ENCODE measurements at regions not wholly inside any gene's neighbourhood (a gene's known extent, or its start where the extent isn't known, plus 50 kb on each side); places are given as distances from the start of the nearest gene placed in this dataset.
A peak's percentile ranks its signal among the peaks of the same experiment; 100 is the strongest.

- intact Hi-C loops (cut with DNase I) = no loop called here
- H3K27me3 ChIP-seq (ENCODE audit: control insufficient read depth, insufficient read depth, low read length) = no peaks in the 10 kb centered on the region
- FAIRE-seq = no peak
- H3K4me1 ChIP-seq (ENCODE audit: control insufficient read depth in 2 of 3, insufficient read depth in 2 of 3, low read depth in 1 of 3, low read length in 3 of 3) = no peaks in the 10 kb centered on the region
- no peak overlapping the region for H3K9ac ChIP-seq (ENCODE audit: low read length in 3 of 3)
- H3K4me3 ChIP-seq (ENCODE audit: low read length in 3 of 3) = no peak overlapping the region
- no peak for DNase-seq
- H3K9me3 ChIP-seq (ENCODE audit: control insufficient read depth in 2 of 3, insufficient read depth in 1 of 3, low read length in 3 of 3) = no peaks in the 10 kb centered on the region
- no peak for TF ChIP-seq CTCF (IDR thresholded peaks at IDR 0.05; ENCODE audit: borderline replicate concordance, extremely low read depth, insufficient read depth)
- H3K36me3 ChIP-seq (ENCODE audit: control insufficient read depth in 2 of 3, insufficient read depth in 3 of 3, low read length in 3 of 3) = no peaks in the 10 kb centered on the region
- no peak overlapping the region for H3K27ac ChIP-seq (ENCODE audit: low read depth in 2 of 2, low read length in 2 of 2)
Observed at GRCh38 chr2:221293949-221294742, 278.0 kb downstream of the EPHA4 start.

- no peaks in the 10 kb centered on the region for H3K27me3 ChIP-seq (ENCODE audit: control insufficient read depth, insufficient read depth, low read length)
- H3K4me1 ChIP-seq (ENCODE audit: control insufficient read depth in 2 of 3, insufficient read depth in 2 of 3, low read depth in 1 of 3, low read length in 3 of 3) = peaks cover 0 to 4% (median 0%) of the 10 kb centered on the region in 3 donors
- H3K36me3 ChIP-seq (ENCODE audit: control insufficient read depth in 2 of 3, insufficient read depth in 3 of 3, low read length in 3 of 3) = no peaks in the 10 kb centered on the region
- no peak for TF ChIP-seq CTCF (IDR thresholded peaks at IDR 0.05; ENCODE audit: borderline replicate concordance, extremely low read depth, insufficient read depth)
- no peak overlapping the region for H3K27ac ChIP-seq (ENCODE audit: low read depth in 2 of 2, low read length in 2 of 2)
- intact Hi-C loops (cut with DNase I) = no loop called here
- no peak for FAIRE-seq
- H3K9me3 ChIP-seq (ENCODE audit: control insufficient read depth in 2 of 3, insufficient read depth in 1 of 3, low read length in 3 of 3) = no peaks in the 10 kb centered on the region
- H3K9ac ChIP-seq (ENCODE audit: low read length in 3 of 3) = no peak overlapping the region
- DNase-seq = peak in 4 of 5 donors; percentile 38 to 69 (median 60)
- H3K4me3 ChIP-seq (ENCODE audit: low read length in 3 of 3) = no peak overlapping the region
Observed at GRCh38 chr2:221304916-221305315, 267.2 kb downstream of the EPHA4 start.

- Histone ChIP-seq H3K27ac (ENCODE audit: low read depth in 2 of 2, low read length in 2 of 2) (no peak overlapping the region), H3K4me3 (ENCODE audit: low read length in 3 of 3) (no peak overlapping the region), H3K36me3 (ENCODE audit: control insufficient read depth in 2 of 3, insufficient read depth in 3 of 3, low read length in 3 of 3) (no peaks in the 10 kb centered on the region), H3K9ac (ENCODE audit: low read length in 3 of 3) (no peak overlapping the region), H3K9me3 (ENCODE audit: control insufficient read depth in 2 of 3, insufficient read depth in 1 of 3, low read length in 3 of 3) (no peaks in the 10 kb centered on the region), H3K27me3 (ENCODE audit: control insufficient read depth, insufficient read depth, low read length) (no peaks in the 10 kb centered on the region), H3K4me1 (ENCODE audit: control insufficient read depth in 2 of 3, insufficient read depth in 2 of 3, low read depth in 1 of 3, low read length in 3 of 3) (no peaks in the 10 kb centered on the region)
- FAIRE-seq = no peak
- DNase-seq = no peak
- intact Hi-C loops (cut with DNase I) = no loop called here
- TF ChIP-seq CTCF (IDR thresholded peaks at IDR 0.05; ENCODE audit: borderline replicate concordance, extremely low read depth, insufficient read depth) = no peak
Observed at GRCh38 chr2:221308507-221309066, 263.5 kb downstream of the EPHA4 start.

Data from kidney (tissue), 13 donors.